DOHH2 (cell line): ENCODE measurements at regions not wholly inside any gene's neighbourhood (a gene's known extent, or its start where the extent isn't known, plus 50 kb on each side); places are given as distances from the start of the nearest gene placed in this dataset.

ENCODE experiments used
- H3F3A ChIP-seq: fragments of 200-600 bp; sonication (generic), shearing (Covaris generic); 2 replicates; pipeline ENCODE4 v1.6.0; 2016; ENCODE audit warnings: antibody characterized with exemption, mild to moderate bottlenecking; ENCODE audit not compliant: control insufficient read depth, insufficient read depth
- H3K27ac ChIP-seq: fragments of 200-600 bp; sonication (generic); 2 replicates; pipeline ENCODE4 v1.5.1; 2014; ENCODE audit warnings: low read depth, mild to moderate bottlenecking, low read length, moderate library complexity
- H3K27me3 ChIP-seq: fragments of 200-600 bp; sonication (generic); 2 replicates; pipeline ENCODE4 v1.6.1; 2014; ENCODE audit warnings: mild to moderate bottlenecking, low read length, mixed read lengths; ENCODE audit not compliant: control insufficient read depth
- H3K36me3 ChIP-seq: fragments of 200-600 bp; sonication (generic); 2 replicates; pipeline ENCODE4 v1.6.1; 2014; ENCODE audit warnings: mild to moderate bottlenecking, low read length, moderate library complexity, mixed read lengths; ENCODE audit not compliant: control insufficient read depth
- H3K4me1 ChIP-seq: fragments of 200-600 bp; sonication (generic); 2 replicates; pipeline ENCODE4 v1.6.1; 2014; ENCODE audit warnings: mild to moderate bottlenecking, low read length, mixed read lengths; ENCODE audit not compliant: control insufficient read depth
- H3K4me2 ChIP-seq: fragments of 200-600 bp; sonication (generic); 2 replicates; pipeline ENCODE4 v1.6.0; 2014; ENCODE audit warnings: mild to moderate bottlenecking, low read length, moderate library complexity
- H3K4me3 ChIP-seq: fragments of 200-600 bp; sonication (generic); 2 replicates; pipeline ENCODE4 v1.5.1; 2014; ENCODE audit warnings: mild to moderate bottlenecking, low read length, mixed read lengths
- H3K79me2 ChIP-seq: fragments of 200-600 bp; sonication (generic); 2 replicates; pipeline ENCODE4 v1.6.1; 2014; ENCODE audit warnings: mild to moderate bottlenecking, low read length, mixed read lengths; ENCODE audit not compliant: control insufficient read depth
- H3K9me2 ChIP-seq: fragments of 200-600 bp; sonication (generic); replicated peaks from 2 replicates; pipeline ENCODE4 v1.6.1; 2014; ENCODE audit warnings: mild to moderate bottlenecking, low read length, mixed read lengths; ENCODE audit not compliant: control insufficient read depth
- H3K9me3 ChIP-seq: fragments of 200-600 bp; sonication (generic); 2 replicates; pipeline ENCODE4 v1.6.1; 2014; ENCODE audit warnings: antibody characterized with exemption, low read length, mixed read lengths; ENCODE audit not compliant: control insufficient read depth, insufficient read depth
- H4K20me1 ChIP-seq: fragments of 200-600 bp; sonication (generic); 2 replicates; pipeline ENCODE4 v1.6.0; 2014; ENCODE audit warnings: low read depth, mild to moderate bottlenecking, antibody characterized with exemption, low read length, moderate library complexity; ENCODE audit not compliant: control insufficient read depth, insufficient read depth
- EZH2phosphoT487 ChIP-seq: fragments of 200-600 bp; sonication (generic); IDR thresholded peaks from 2 replicates; pipeline ENCODE4 v1.6.1; 2017; ENCODE audit warnings: borderline replicate concordance, mild to moderate bottlenecking, antibody characterized with exemption, low read length, moderate library complexity, mixed read lengths
- TF ChIP-seq, protein P1 (sequence below): fragments of 200-600 bp; sonication (generic); IDR thresholded peaks from one replicate; pipeline ENCODE4 v1.5.1; 2014; ENCODE audit warnings: antibody characterized with exemption, mild to moderate bottlenecking, low read depth, low read length; ENCODE audit not compliant: poor library complexity, severe bottlenecking

DNA sequence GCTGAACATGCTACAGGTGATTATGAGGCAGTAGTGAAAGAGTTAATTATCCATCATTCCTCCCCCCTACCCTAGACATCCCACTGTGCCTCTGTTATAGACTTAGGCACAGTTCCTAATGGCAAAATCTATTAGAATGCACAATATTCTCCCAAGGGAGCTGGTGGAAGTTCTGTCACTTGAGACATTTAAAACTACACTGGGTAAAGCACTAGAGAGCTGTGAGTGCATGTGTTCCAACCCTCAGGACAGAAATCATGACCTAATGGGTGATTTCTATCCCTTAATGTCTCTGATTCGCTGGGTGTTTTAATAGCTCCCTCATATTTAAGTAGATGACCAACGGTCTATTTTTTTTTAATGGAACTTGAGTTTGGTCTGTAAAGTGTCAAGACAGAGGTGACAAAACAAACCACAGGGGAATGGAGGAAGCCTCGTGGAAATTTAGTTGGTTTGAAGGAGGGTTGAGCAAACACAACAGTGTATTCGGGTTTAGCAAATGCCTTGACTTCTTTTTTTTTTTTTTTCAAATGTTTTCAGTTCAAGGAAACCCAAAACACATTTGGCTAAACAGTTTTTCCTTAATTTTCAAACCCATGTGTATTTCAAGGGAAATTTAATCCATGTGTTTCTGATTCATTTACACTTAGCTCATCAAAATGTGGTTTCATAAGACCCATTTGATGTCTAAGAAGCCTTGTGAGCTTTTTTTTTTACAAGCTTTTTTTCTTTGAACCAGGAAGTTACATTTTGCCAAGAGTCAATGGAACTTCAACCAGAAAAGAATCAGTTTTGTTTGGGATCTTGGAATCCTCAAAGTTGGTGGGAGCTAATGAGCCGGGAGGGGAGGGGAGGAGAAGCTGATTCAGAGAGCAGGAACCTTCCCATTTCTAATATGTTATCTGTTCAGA lies 665.1 kb upstream of the ZEB2 start:
- TF ChIP-seq, protein P1, sequence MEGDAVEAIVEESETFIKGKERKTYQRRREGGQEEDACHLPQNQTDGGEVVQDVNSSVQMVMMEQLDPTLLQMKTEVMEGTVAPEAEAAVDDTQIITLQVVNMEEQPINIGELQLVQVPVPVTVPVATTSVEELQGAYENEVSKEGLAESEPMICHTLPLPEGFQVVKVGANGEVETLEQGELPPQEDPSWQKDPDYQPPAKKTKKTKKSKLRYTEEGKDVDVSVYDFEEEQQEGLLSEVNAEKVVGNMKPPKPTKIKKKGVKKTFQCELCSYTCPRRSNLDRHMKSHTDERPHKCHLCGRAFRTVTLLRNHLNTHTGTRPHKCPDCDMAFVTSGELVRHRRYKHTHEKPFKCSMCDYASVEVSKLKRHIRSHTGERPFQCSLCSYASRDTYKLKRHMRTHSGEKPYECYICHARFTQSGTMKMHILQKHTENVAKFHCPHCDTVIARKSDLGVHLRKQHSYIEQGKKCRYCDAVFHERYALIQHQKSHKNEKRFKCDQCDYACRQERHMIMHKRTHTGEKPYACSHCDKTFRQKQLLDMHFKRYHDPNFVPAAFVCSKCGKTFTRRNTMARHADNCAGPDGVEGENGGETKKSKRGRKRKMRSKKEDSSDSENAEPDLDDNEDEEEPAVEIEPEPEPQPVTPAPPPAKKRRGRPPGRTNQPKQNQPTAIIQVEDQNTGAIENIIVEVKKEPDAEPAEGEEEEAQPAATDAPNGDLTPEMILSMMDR, result no peak
- no peak for TF ChIP-seq EZH2phosphoT487
- Histone ChIP-seq H3K27ac (no peak overlapping the region), H3K4me2 (no peak overlapping the region)

DNA sequence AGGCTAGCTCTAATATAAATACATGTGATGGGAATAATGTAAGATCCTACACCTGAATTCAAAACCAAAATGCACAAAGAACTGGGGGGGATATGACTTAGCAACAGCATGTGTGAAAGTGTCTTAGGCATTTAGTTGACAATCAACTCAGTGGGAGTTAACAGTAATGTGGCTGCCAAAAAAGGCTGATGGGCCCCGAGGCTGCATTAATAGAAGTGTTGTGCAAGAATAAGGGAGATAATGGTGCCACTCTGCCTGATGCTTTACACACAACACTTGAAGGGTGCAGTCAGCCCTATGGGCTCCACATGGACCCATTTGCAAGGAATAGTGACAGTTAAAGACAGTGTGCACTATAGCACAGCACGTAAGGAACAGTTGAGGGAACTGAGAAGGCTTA lies 649.4 kb upstream of the ZEB2 start:
- Histone ChIP-seq H3K9me2 (no peaks in the 10 kb centered on the region), H3K79me2 (no peaks in the 10 kb centered on the region), H3K4me1 (no peaks in the 10 kb centered on the region), H3K36me3 (no peaks in the 10 kb centered on the region), H3K27me3 (no peaks in the 10 kb centered on the region), H3F3A (no peaks in the 10 kb centered on the region), H3K9me3 (peaks cover 2% of the 10 kb centered on the region; the same call in 1 of the 2 replicates), H3K4me3 (no peak overlapping the region), H4K20me1 (no peaks in the 10 kb centered on the region), H3K4me2 (no peak overlapping the region), H3K27ac (no peak overlapping the region)
- no peak for TF ChIP-seq EZH2phosphoT487
- TF ChIP-seq, protein P1, result no peak

More for the DNA sequence above, 665.1 kb upstream of the ZEB2 start:
- Histone ChIP-seq H4K20me1 (no peaks in the 10 kb centered on the region), H3K4me1 (peaks cover 6% of the 10 kb centered on the region), H3K36me3 (no peaks in the 10 kb centered on the region), H3K79me2 (no peaks in the 10 kb centered on the region), H3K27me3 (no peaks in the 10 kb centered on the region), H3K4me3 (no peak overlapping the region), H3F3A (no peaks in the 10 kb centered on the region), H3K9me3 (peaks cover 19% of the 10 kb centered on the region; the same call in 1 of the 2 replicates), H3K9me2 (no peaks in the 10 kb centered on the region)

DNA sequence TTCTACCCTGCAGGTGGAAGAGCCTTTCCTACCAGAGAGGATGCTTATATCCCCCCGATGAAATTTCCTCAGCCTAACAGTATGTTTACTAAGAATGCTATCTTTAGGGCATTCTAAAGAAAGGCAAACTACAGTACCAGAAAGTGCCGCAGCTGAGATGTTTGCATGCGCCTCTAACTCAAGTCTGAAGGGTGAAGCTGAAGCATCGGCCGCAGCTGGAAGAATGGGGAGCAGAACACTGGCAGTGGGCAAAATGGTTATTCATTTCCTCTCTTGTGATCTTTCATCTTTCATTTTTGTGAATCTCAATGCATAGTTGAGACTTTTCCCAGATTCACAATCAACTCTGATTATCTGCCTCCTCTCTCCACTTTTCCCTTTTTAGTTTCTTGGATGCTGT lies 648.2 kb upstream of the ZEB2 start:
- Histone ChIP-seq H3F3A (no peaks in the 10 kb centered on the region), H3K9me2 (no peaks in the 10 kb centered on the region), H3K27ac (no peak overlapping the region), H3K4me1 (no peaks in the 10 kb centered on the region), H3K4me3 (no peak overlapping the region), H4K20me1 (no peaks in the 10 kb centered on the region), H3K9me3 (peaks cover 2% of the 10 kb centered on the region; the same call in 1 of the 2 replicates), H3K79me2 (no peaks in the 10 kb centered on the region), H3K27me3 (no peaks in the 10 kb centered on the region), H3K36me3 (no peaks in the 10 kb centered on the region), H3K4me2 (no peak overlapping the region)
- TF ChIP-seq, protein P1, result no peak
- no peak for TF ChIP-seq EZH2phosphoT487
